Fibroblast of the conjunctiva (primary cell): ENCODE measurements at regions not wholly inside any gene's neighbourhood (a gene's known extent, or its start where the extent isn't known, plus 50 kb on each side); places are given as distances from the start of the nearest gene placed in this dataset.

Experiments used
- DNase-seq: peaks from one replicate; pipeline ENCODE4 v3.0.0-alpha.2; 2010; ENCODE audit warnings: low read depth

GRCh38 chr5:143459433-143459832 is 55.9 kb upstream of the NR3C1 start:
- DNase-seq: no peak

GRCh38 chr5:143456952-143457547 is 53.6 kb upstream of the NR3C1 start:
- DNase-seq: peak; percentile 53

GRCh38 chr5:143454936-143455516 is 51.5 kb upstream of the NR3C1 start:
- no peak for DNase-seq

GRCh38 chr5:143453720-143454119 is 50.2 kb upstream of the NR3C1 start:
- DNase-seq: no peak
